NCI-H748 (cell line): ENCODE measurements at regions not wholly inside any gene's neighbourhood (a gene's known extent, or its start where the extent isn't known, plus 50 kb on each side); places are given as distances from the start of the nearest gene placed in this dataset.

Experiments used
- DNase-seq: peaks from one replicate; lab custom pipeline; 2025; ENCODE audit not compliant: unreplicated experiment; lab: John Stamatoyannopoulos, UW

DNA sequence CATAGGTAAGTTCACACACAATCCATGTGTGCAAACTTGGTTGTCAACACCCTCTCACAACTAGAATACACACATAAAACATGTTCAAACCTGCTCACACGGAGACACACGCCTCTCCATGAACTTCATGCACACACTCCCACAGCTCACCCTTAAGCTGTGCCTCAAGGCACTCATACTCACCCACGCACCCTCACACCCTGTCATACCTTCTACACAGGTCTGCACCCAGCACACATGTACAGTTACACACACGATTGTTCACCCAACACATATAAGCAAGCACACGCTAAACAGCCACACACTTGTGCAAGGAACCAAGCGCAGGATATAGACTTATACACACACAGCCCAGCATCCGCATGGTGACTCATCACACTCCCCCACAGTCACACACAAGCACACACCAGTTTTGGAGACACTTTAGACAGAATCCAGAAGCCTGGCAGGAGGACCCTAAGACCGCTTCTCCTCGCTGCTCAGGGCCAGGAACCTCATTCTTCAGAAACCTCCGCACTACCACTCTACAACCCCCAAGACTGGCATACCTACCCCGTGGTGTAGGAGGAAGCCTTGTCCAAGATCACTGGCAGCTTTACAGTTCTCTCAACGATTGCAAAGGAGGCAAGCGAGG lies 58.7 kb upstream of the ZC3H12A start:
- no peak for DNase-seq

DNA sequence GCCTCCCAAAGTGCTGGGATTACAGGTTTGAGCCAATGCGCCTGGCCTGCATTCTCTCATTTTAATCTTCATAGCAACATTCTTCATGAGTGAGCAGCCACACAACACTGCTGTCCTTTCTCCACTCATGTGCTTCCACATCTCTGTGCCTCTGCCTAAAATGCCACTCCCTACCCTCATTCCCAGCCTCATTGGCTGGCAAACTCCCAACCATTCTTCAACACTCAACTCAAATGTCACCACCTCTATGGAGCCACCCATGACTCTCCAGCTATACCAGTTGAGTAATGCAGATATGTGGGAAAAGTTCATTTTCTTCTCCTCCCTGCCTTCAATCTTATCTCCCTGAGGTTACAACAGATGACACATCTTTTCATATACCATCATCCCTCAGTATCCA lies 53.9 kb upstream of the ZC3H12A start:
- DNase-seq, result no peak

DNA sequence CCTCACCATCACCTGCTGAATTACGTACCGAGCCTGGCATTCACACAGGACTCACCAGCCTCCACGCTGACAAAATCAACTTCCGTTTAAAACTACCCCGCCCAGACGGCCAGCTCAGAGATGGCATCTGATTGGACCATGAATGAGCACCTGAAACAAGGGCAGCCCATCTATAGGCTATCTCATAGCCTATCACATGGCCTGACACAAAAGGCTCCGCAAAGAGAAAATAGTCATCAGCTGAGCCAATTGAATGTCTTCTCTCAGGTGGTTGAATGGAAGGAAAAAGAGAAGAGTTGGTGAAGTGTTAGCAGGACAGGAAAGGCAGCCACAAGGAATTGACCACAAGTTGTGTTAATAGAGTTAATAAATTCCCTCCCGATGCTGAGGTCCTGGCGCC lies 50.6 kb upstream of the ZC3H12A start:
- no peak for DNase-seq

DNA sequence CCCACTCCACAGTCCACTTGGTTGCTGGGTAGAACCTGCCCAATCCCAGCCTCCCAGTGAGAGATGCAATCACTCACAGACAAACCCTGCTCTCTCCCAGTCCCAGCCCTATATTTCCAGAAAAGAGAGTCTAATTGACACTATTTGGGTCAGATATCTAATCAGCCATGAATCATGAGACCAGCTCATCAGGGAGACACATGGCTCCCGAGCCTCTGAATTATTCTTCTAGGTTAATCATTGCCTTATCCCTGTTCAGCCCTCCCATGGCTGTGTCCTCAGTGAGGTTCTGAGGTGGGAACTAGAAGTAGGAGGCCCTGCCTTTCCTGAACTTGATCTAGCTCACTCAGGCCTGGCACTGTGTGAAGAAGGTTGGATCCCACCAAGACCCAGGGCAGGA lies 49.9 kb upstream of the ZC3H12A start:
- DNase-seq, result no peak
